ENCODE measurements at regions not wholly inside any gene's neighbourhood (a gene's known extent, or its start where the extent isn't known, plus 50 kb on each side); places are given as distances from the start of the nearest gene placed in this dataset.

- TF ChIP-seq CTCF (IDR thresholded peaks at IDR 0.05; ENCODE audit: borderline replicate concordance, extremely low read depth, low read length, poor library complexity, severe bottlenecking) (no peak), EZH2 (IDR thresholded peaks at IDR 0.05; ENCODE audit: borderline replicate concordance, low read depth, low read length, severe bottlenecking) (no peak)
Measured at GRCh38 chr5:5711112-5711511, 288.6 kb downstream of the ICE1 start.
